Activated CD8-positive, alpha-beta memory T cell treated with anti-CD3 and anti-CD28 coated beads for 36 hours (primary cell): ENCODE measurements at regions not wholly inside any gene's neighbourhood (a gene's known extent, or its start where the extent isn't known, plus 50 kb on each side); places are given as distances from the start of the nearest gene placed in this dataset.

Source experiments
- CTCF ChIA-PET: fragments of 350-600 bp; sonication (Branson Sonifier 250); formaldehyde crosslinking; loops from one replicate; lab custom pipeline; 2021; ENCODE audit warnings: antibody characterized with exemption; lab: Charles Lee
- POLR2A ChIA-PET: fragments of 350-600 bp; sonication (Branson Sonifier 250); formaldehyde crosslinking; loops from one replicate; lab custom pipeline; 2021; ENCODE audit warnings: antibody characterized with exemption; lab: Charles Lee

- ChIA-PET CTCF (no interaction called here), POLR2A (no interaction called here)
These were observed 93.2 kb upstream of the ARHGEF3 start for GRCh38 chr3:56894881-56895431.

DNA sequence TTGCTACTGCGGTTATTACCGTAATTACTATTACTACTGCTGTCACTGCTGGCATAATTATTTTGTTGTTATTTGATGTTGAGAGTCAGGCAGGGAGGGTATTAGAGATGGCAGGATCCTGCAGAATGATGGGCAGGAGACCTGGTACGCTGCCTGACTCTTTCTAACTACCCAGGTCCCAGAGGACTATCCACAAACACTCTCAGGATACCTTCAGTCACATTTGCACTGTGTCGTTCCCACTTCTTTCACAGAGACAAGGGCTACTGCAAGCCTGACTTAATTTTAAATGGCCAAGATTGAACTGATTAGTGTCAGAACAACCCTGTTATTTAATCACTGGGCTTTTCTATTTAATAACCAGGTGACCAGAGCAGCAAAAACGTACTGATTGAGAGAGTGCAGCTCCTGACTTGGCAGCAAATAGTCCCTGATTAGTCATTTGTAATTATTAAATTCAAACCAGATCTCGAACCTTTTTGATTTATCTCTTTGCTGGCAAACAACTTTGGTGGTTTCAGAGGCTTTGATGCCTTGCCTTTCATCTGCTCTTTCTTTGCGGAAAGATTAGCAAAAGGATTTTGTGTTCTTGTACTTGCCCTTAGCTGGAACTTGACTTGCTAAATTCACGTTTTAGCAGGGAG is 88.8 kb upstream of the ARHGEF3 start:
- ChIA-PET POLR2A (interaction anchor here (0.7 kb wide), 1 partner anchor 13 kb away, joined by 8 read pairs; no protein-coding TSS in a partner anchor), CTCF (no interaction called here)

DNA sequence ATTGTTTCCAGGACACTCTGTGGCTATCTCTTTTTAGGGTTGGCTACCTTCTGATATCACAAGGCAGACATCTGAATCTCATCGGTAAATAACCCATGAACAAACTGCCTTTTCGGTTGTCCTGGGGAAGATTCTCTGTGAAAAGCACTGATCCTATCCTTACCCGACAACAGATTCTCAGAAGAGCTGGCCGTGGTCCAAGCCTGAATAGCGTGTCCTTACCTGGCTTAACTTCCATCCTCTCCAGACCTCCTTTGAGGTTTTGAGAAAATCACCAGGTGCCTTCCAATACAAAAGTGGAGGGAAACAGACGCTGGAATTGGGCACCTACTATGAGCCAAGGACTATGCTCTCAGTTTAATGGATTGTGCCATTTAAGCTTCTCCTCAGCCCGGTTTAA is 87.4 kb upstream of the ARHGEF3 start:
- ChIA-PET CTCF (interaction anchor here (0.9 to 1.3 kb wide), 2 partner anchors 78 to 100 kb away, joined by 3 read pairs; no protein-coding TSS in a partner anchor), POLR2A (no interaction called here)

GRCh38 chr3:56887402-56888025 is 85.8 kb upstream of the ARHGEF3 start:
- CTCF ChIA-PET, result no interaction called here
- POLR2A ChIA-PET, result interaction anchor here (1.8 kb wide), 1 partner anchor 29 kb away, joined by 7 read pairs; no protein-coding TSS in a partner anchor

- CTCF ChIA-PET, result interaction anchor here (1.0 to 1.5 kb wide), 3 partner anchors 22 to 184 kb away, joined by 3 to 5 read pairs (median 3); no protein-coding TSS in a partner anchor
- POLR2A ChIA-PET, result interaction anchor here (0.6 to 1.8 kb wide), 2 partner anchors 30 to 128 kb away, joined by 3 to 7 read pairs; no protein-coding TSS in a partner anchor
These were observed 84.6 kb upstream of the ARHGEF3 start for GRCh38 chr3:56886314-56886713.

DNA sequence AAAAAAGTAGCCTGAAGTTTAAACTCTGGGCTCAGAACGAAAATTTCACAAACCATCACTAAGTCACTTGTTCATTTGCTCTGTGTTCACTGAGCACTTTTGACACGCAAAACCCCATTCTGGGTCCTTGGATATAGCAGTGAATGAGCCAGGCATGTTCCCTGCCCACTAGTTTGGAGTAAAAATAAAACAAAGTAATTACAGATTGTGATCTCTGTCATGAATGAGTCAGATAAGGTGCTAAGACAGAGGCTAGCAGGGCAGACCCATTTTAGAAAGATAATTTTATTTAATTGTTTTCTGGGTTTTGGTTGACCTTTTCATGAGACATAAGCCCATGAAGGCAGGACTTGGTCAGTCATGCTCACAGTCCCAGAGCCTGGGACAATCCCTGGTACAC is 84.1 kb upstream of the ARHGEF3 start:
- CTCF ChIA-PET, result interaction anchor here (1.0 to 1.5 kb wide), 3 partner anchors 21 to 183 kb away, joined by 3 to 5 read pairs (median 3); no protein-coding TSS in a partner anchor
- POLR2A ChIA-PET, result interaction anchor here (1.8 kb wide), 1 partner anchor 31 kb away, joined by 7 read pairs; no protein-coding TSS in a partner anchor

DNA sequence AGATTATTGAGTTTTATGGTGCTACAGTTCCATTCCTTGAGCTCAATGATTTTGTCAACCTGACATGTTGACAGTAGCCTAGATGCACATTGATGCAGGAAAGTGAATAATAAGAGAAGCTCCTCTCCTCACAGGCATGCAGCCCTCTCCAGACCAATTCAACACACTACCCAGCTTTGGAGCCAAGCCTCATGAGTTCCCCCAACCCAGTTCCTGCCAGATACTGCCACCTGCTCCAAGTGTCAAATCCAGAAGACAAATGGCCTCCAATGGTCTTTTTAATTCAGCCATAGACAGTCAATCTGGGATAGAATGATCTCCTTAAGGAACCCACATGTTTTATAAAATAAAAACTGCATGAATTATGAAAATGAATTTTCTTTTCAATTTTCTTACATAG is 83.7 kb upstream of the ARHGEF3 start:
- CTCF ChIA-PET, result interaction anchor here (1.2 to 1.5 kb wide), 3 partner anchors 11 to 183 kb away, joined by 3 to 5 read pairs (median 4); no protein-coding TSS in a partner anchor
- POLR2A ChIA-PET, result interaction anchor here (1.8 kb wide), 1 partner anchor 31 kb away, joined by 7 read pairs; no protein-coding TSS in a partner anchor

- POLR2A ChIA-PET, result no interaction called here
- CTCF ChIA-PET, result interaction anchor here (0.8 to 1.5 kb wide), 2 partner anchors 10 to 84 kb away, joined by 3 to 4 read pairs; no protein-coding TSS in a partner anchor
These were observed 82.6 kb upstream of the ARHGEF3 start for GRCh38 chr3:56884387-56884786.

- CTCF ChIA-PET, result interaction anchor here (0.6 to 1.5 kb wide), 2 partner anchors 9 to 181 kb away, joined by 4 read pairs; no protein-coding TSS in a partner anchor
- POLR2A ChIA-PET, result no interaction called here
These were observed 82.1 kb upstream of the ARHGEF3 start for GRCh38 chr3:56883828-56884227.

DNA sequence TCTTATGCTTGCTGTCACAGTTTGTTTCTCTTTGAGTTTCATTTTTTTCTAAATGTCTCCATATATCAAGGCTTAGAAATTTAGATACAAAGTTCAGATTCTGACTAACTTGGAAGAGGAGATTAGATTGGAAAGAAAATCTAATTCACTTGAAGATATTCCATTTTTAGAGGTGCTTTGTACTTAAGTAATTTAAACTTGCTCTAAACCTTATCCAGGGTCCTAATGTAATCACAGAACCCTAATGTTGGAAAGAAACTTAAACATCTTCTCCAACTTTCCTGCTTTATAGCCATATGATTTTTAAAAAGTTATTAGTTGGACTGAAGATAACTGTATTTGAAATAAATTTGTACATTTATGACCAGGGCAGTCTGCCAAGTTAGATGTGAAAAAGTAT is 81.1 kb upstream of the ARHGEF3 start:
- POLR2A ChIA-PET, result no interaction called here
- CTCF ChIA-PET, result no interaction called here

DNA sequence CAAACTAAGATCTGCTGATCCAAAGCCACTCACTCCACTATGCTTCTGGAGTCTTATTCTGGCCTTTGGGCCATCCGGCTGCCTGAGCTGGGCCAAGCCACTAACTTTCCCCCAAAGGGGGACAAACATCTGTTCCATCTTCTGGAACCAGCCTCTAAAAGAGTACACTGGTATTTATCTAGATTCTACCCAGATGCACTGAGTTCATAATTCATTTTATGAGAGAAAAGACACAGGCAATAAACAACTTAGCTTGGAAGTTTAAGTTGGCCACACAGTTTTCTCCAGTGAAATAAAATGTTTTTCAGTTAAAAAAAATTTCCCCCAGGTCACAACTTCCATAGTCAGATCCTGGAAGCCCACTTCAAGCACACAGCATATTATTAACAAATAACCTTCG is 80.1 kb upstream of the ARHGEF3 start:
- CTCF ChIA-PET, result no interaction called here
- POLR2A ChIA-PET, result interaction anchor here (0.6 to 1.2 kb wide), 2 partner anchors 18 to 40 kb away, joined by 3 to 4 read pairs; no protein-coding TSS in a partner anchor

- CTCF ChIA-PET, result interaction anchor here (1.1 to 2.1 kb wide), 2 partner anchors 16 to 20 kb away, joined by 3 to 5 read pairs; no protein-coding TSS in a partner anchor
- POLR2A ChIA-PET, result interaction anchor here (0.6 to 1.2 kb wide), 2 partner anchors 17 to 41 kb away, joined by 3 to 4 read pairs; no protein-coding TSS in a partner anchor
These were observed 79.2 kb upstream of the ARHGEF3 start for GRCh38 chr3:56880720-56881575.

- ChIA-PET POLR2A (no interaction called here), CTCF (interaction anchor here (2.1 to 2.9 kb wide), 2 partner anchors 15 to 36 kb away, joined by 5 to 13 read pairs; no protein-coding TSS in a partner anchor)
These were observed 77.9 kb upstream of the ARHGEF3 start for GRCh38 chr3:56879436-56880215.

DNA sequence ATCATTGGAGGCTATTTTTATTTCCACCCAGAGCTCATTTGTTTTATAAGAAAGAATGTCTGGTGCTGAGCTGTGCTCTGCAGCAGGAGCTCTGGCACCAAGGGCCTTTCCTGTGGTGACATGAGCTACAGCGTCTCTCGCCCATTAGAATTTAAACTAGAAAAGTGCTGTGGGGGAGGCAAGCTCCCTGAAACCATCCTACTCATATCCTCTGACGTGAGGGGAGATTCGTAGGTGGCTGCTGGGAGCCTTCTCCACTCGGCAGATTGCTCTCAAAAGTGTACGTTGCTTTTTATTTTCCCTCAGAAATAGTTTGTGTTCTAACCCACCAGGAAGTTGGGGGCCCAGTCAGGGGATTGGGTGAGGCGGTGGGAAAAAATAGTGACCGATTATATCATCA is 76.3 kb upstream of the ARHGEF3 start:
- CTCF ChIA-PET, result interaction anchor here (0.6 to 2.9 kb wide), 8 partner anchors 19 to 176 kb away, joined by 3 to 13 read pairs (median 3); partner anchors contain the start of gene ARHGEF3
- POLR2A ChIA-PET, result interaction anchor here (0.6 to 1.7 kb wide), 3 partner anchors 13 to 77 kb away, joined by 3 to 8 read pairs (median 6); partner anchors contain the start of gene ARHGEF3

- CTCF ChIA-PET, result interaction anchor here (0.6 to 2.9 kb wide), 3 partner anchors 12 to 75 kb away, joined by 3 to 13 read pairs (median 3); partner anchors contain the start of gene ARHGEF3
- POLR2A ChIA-PET, result interaction anchor here (1.7 kb wide), 1 partner anchor 39 kb away, joined by 6 read pairs; no protein-coding TSS in a partner anchor
These were observed 75.2 kb upstream of the ARHGEF3 start for GRCh38 chr3:56876916-56877315.

GRCh38 chr3:56874269-56874668 is 72.5 kb upstream of the ARHGEF3 start:
- ChIA-PET POLR2A (no interaction called here), CTCF (interaction anchor here (0.9 to 1.7 kb wide), 2 partner anchors 10 kb away, joined by 4 to 6 read pairs; no protein-coding TSS in a partner anchor)

DNA sequence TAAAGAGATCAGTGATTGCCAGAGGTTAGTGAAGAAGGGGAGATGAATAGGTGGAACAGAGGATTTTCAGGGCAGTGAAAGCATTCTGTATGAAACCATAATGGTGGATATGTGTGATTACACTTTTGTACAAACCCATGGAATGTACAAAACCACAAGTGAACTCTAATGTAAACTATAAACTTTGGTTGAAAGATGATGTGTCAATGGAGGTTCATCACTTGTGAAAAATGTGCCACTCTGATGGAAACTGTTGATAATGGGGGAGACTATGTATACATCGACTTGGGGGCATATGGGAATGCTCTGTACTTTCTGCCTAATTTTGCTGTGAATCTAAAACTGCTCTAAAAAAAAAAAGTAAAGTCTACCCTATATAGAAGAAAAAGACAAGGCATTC is 68.7 kb upstream of the ARHGEF3 start:
- CTCF ChIA-PET, result no interaction called here
- POLR2A ChIA-PET, result no interaction called here
